Ectodermal cell (in vitro differentiated cells): ENCODE measurements at regions not wholly inside any gene's neighbourhood (a gene's known extent, or its start where the extent isn't known, plus 50 kb on each side); places are given as distances from the start of the nearest gene placed in this dataset.
"Not testable (repeated sequence)": the region's sequence is repeated elsewhere in the genome, so short reads cannot be mapped to it uniquely, and the experiment has no call there.

Experiments used
- H3K27ac ChIP-seq: 2 replicates; pipeline ENCODE4 v1.7.0; 2013; ENCODE audit warnings: mild to moderate bottlenecking, low read depth, low read length; ENCODE audit not compliant: insufficient read depth, poor library complexity, severe bottlenecking
- H3K27me3 ChIP-seq: 2 replicates; pipeline ENCODE4 v1.7.0; 2013; ENCODE audit warnings: mild to moderate bottlenecking, low read length; ENCODE audit not compliant: insufficient read depth, control insufficient read depth, poor library complexity, severe bottlenecking
- H3K36me3 ChIP-seq: one replicate; pipeline ENCODE4 v1.7.0; 2013; ENCODE audit warnings: low read length; ENCODE audit not compliant: control insufficient read depth, insufficient read depth
- H3K4me1 ChIP-seq: one replicate; pipeline ENCODE4 v1.7.0; 2013; ENCODE audit warnings: low read length; ENCODE audit not compliant: control insufficient read depth, insufficient read depth
- H3K4me3 ChIP-seq: 2 replicates; pipeline ENCODE4 v1.7.0; 2013; ENCODE audit warnings: low read depth, low read length, control low read depth; ENCODE audit not compliant: insufficient read depth
- H3K9me3 ChIP-seq: 2 replicates; pipeline ENCODE4 v1.7.0; 2013; ENCODE audit warnings: mild to moderate bottlenecking, low read length, moderate library complexity; ENCODE audit not compliant: control insufficient read depth
- WGBS, 2 experiments: methylation state at CpG; one replicate each; pipeline ENCODE4 v1.1.7; 2013; ENCODE audit warnings: missing lambda C conversion rate in 2 of 2; 5-methylcytosine and 5-hydroxymethylcytosine counted together

DNA sequence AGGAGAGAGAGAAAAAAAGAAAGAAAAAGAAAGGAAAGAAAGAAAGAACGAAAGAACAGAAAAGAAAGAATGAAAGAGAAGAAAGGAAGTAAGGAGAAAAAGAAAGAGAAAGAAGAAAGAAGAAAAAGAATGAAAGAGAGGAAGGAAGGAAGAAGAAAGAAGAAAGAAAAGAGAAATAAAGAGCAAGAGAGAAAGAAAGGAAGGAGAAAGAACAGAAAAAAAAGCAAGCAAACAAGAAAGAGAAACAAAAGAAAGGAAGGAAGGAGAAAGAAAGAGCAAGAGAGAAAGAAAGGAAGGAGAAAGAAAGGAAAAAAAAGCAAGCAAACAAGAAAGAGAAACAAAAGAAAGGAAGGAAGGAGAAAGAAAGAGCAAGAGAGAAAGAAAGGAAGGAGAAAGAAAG lies 916.8 kb upstream of the FANCL start:
- not testable (repeated sequence) for H3K4me3 ChIP-seq, H3K27ac ChIP-seq, H3K4me1 ChIP-seq, H3K27me3 ChIP-seq, H3K36me3 ChIP-seq, H3K9me3 ChIP-seq
- WGBS, 2 experiments: 90 to 92% methylated on average over 1 of the region's 1 CpG

- no peaks in the 10 kb centered on the region for H3K9me3 ChIP-seq
- no peaks in the 10 kb centered on the region for H3K4me1 ChIP-seq
- H3K27ac ChIP-seq: no peak overlapping the region
- no peaks in the 10 kb centered on the region for H3K36me3 ChIP-seq
- no peak overlapping the region for H3K4me3 ChIP-seq
- H3K27me3 ChIP-seq: no peaks in the 10 kb centered on the region
- WGBS, 2 experiments: 96 to 100% methylated on average over 3 of the region's 3 CpGs
Measured at GRCh38 chr2:59151805-59152204, 910.7 kb upstream of the FANCL start.

GRCh38 chr2:59150217-59150849 lies 909.2 kb upstream of the FANCL start:
- Histone ChIP-seq H3K36me3 (no peaks in the 10 kb centered on the region), H3K4me3 (no peak overlapping the region), H3K27ac (no peak overlapping the region), H3K9me3 (no peaks in the 10 kb centered on the region), H3K27me3 (no peaks in the 10 kb centered on the region), H3K4me1 (no peaks in the 10 kb centered on the region)
- WGBS, 2 experiments: 86 to 100% methylated on average over 1 of the region's 1 CpG

GRCh38 chr2:59149271-59149670 lies 908.1 kb upstream of the FANCL start:
- Histone ChIP-seq H3K27me3 (no peaks in the 10 kb centered on the region), H3K9me3 (no peaks in the 10 kb centered on the region), H3K4me1 (no peaks in the 10 kb centered on the region), H3K36me3 (no peaks in the 10 kb centered on the region), H3K4me3 (no peak overlapping the region), H3K27ac (no peak overlapping the region)

DNA sequence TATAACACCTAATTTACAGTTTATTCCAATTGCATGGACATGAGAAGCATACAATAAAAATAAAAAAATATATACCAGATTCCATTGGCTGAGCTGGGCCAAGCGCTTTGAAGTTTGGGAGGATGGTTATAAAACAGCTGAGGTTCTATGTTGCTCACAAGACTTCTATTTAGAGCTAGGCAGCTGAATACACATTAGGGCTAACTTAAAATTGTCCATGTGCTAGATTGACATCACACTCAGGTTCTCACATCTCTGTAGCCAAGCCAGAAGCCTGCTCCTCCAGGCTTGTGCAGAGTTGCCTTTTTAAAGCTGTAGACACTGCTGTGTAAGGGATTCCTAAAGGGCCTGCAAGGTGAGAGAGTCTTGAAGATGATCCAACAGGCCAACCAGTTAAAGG lies 871.1 kb upstream of the FANCL start:
- no peaks in the 10 kb centered on the region for H3K36me3 ChIP-seq
- no peaks in the 10 kb centered on the region for H3K9me3 ChIP-seq
- H3K4me3 ChIP-seq: no peak overlapping the region
- H3K27ac ChIP-seq: no peak overlapping the region
- H3K27me3 ChIP-seq: no peaks in the 10 kb centered on the region
- WGBS, 2 experiments: 87 to 100% methylated on average over 1 of the region's 1 CpG
- no peaks in the 10 kb centered on the region for H3K4me1 ChIP-seq

- Histone ChIP-seq H3K4me3 (no peak overlapping the region), H3K9me3 (no peaks in the 10 kb centered on the region), H3K27me3 (no peaks in the 10 kb centered on the region), H3K36me3 (no peaks in the 10 kb centered on the region), H3K27ac (no peak overlapping the region), H3K4me1 (no peaks in the 10 kb centered on the region)
- WGBS, 2 experiments: 85 to 95% methylated on average over 2 of the region's 2 CpGs
Measured at GRCh38 chr2:59096973-59097372, 855.8 kb upstream of the FANCL start.

- Histone ChIP-seq H3K4me1 (no peaks in the 10 kb centered on the region), H3K9me3 (no peaks in the 10 kb centered on the region), H3K36me3 (no peaks in the 10 kb centered on the region), H3K27ac (no peak overlapping the region), H3K27me3 (no peaks in the 10 kb centered on the region), H3K4me3 (no peak overlapping the region)
- 92 to 99% methylated on average over 3 to 4 of the region's 4 CpGs for WGBS, 2 experiments
Measured at GRCh38 chr2:59093571-59093970, 852.4 kb upstream of the FANCL start.

GRCh38 chr2:59084326-59084725 lies 843.2 kb upstream of the FANCL start:
- Histone ChIP-seq H3K27me3 (no peaks in the 10 kb centered on the region), H3K4me3 (no peak overlapping the region), H3K36me3 (no peaks in the 10 kb centered on the region), H3K9me3 (no peaks in the 10 kb centered on the region), H3K4me1 (no peaks in the 10 kb centered on the region), H3K27ac (no peak overlapping the region)
- 75 to 78% methylated on average over 5 to 6 of the region's 6 CpGs for WGBS, 2 experiments

- Histone ChIP-seq H3K36me3 (no peaks in the 10 kb centered on the region), H3K27ac (no peak overlapping the region), H3K9me3 (no peaks in the 10 kb centered on the region), H3K27me3 (no peaks in the 10 kb centered on the region), H3K4me3 (no peak overlapping the region), H3K4me1 (no peaks in the 10 kb centered on the region)
- WGBS, 2 experiments: 89 to 92% methylated on average over 5 of the region's 5 CpGs
Measured at GRCh38 chr2:59083075-59083828, 842.1 kb upstream of the FANCL start.

DNA sequence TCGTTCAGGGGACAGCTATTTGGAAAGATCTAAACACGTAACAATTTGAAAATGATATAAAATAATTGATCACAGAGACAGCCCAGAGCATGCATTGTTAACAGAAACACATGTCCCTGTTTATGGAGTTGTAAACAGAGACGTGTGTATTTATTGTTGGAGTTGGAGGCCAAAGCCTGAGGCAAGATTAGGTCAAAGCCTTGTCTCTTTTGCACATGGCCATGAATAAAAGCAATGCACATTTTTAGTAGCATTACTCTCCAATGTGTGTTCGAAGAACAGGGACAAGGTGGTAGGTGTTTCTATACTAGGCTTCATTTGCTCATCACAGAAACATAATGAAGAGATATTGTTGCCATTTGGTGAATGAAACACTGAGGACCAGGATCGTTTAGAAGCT lies 841.5 kb upstream of the FANCL start:
- 94% methylated on average over 3 to 5 of the region's 5 CpGs for WGBS, 2 experiments
- Histone ChIP-seq H3K9me3 (no peaks in the 10 kb centered on the region), H3K36me3 (no peaks in the 10 kb centered on the region), H3K27me3 (no peaks in the 10 kb centered on the region), H3K4me1 (no peaks in the 10 kb centered on the region), H3K4me3 (no peak overlapping the region), H3K27ac (no peak overlapping the region)
